Activated naive CD8-positive, alpha-beta T cell treated with anti-CD3 and anti-CD28 coated beads, Interleukin-2, amount 10 ng/mL, durations not matched to agents 7 days and 5 days (primary cell): ENCODE measurements at regions not wholly inside any gene's neighbourhood (a gene's known extent, or its start where the extent isn't known, plus 50 kb on each side); places are given as distances from the start of the nearest gene placed in this dataset.
"Not testable (repeated sequence)": the region's sequence is repeated elsewhere in the genome, so short reads cannot be mapped to it uniquely, and the experiment has no call there.

Experiments
- ATAC-seq: fragments of 150-1000 bp; cut with Tn5 transposase; one replicate; pipeline ENCODE4 v1.10.0; 2021; ENCODE audit warnings: low read depth, moderate library complexity
- POLR2A ChIA-PET: fragments of 350-600 bp; sonication (Branson Sonifier 250); formaldehyde crosslinking; loops from one replicate; lab custom pipeline; 2021; ENCODE audit warnings: antibody characterized with exemption; lab: Charles Lee
- DNase-seq: peaks from one replicate; pipeline ENCODE4 v3.0.0; 2021
- H3K27ac Mint-ChIP-seq: one replicate; pipeline ENCODE4 v1.8.0; 2022; ENCODE audit warnings: mild to moderate bottlenecking, mixed read lengths
- H3K27me3 Mint-ChIP-seq: one replicate; pipeline ENCODE4 v1.8.0; 2022; ENCODE audit warnings: mild to moderate bottlenecking, moderate library complexity, mixed read lengths
- H3K36me3 Mint-ChIP-seq: one replicate; pipeline ENCODE4 v1.8.0; 2021; ENCODE audit warnings: mild to moderate bottlenecking, mixed read lengths
- H3K4me1 Mint-ChIP-seq: one replicate; pipeline ENCODE4 v1.8.0; 2021; ENCODE audit warnings: mixed read lengths
- H3K4me3 Mint-ChIP-seq: one replicate; pipeline ENCODE4 v1.8.0; 2022; ENCODE audit warnings: mild to moderate bottlenecking, moderate library complexity, mixed read lengths
- H3K9me3 Mint-ChIP-seq: one replicate; pipeline ENCODE4 v1.8.0; 2021; ENCODE audit warnings: mixed read lengths

- DNase-seq (no peak), ATAC-seq (no peak)
- peaks cover 18% of the 10 kb centered on the region for H3K27me3 Mint-ChIP-seq
- H3K36me3 Mint-ChIP-seq: no peaks in the 10 kb centered on the region
- H3K4me1 Mint-ChIP-seq: peaks cover 3% of the 10 kb centered on the region
- no peak overlapping the region for H3K4me3 Mint-ChIP-seq
- peaks cover 2% of the 10 kb centered on the region for H3K9me3 Mint-ChIP-seq
- POLR2A ChIA-PET: no interaction called here
- H3K27ac Mint-ChIP-seq: no peak overlapping the region
Observed at GRCh38 chr10:123278445-123278844, 124.2 kb downstream of the BUB3 start.

- ATAC-seq, H3K36me3 Mint-ChIP-seq, POLR2A ChIA-PET, H3K4me1 Mint-ChIP-seq, H3K9me3 Mint-ChIP-seq, H3K27ac Mint-ChIP-seq, H3K4me3 Mint-ChIP-seq, DNase-seq, H3K27me3 Mint-ChIP-seq: not testable (repeated sequence)
Observed at GRCh38 chr10:123283371-123283770, 129.2 kb downstream of the BUB3 start.

- Mint-ChIP-seq H3K27ac (no peak overlapping the region), H3K9me3 (no peaks in the 10 kb centered on the region), H3K4me1 (peaks cover 2% of the 10 kb centered on the region), H3K36me3 (peaks cover 1% of the 10 kb centered on the region), H3K27me3 (no peaks in the 10 kb centered on the region), H3K4me3 (no peak overlapping the region)
- ATAC-seq (no peak), DNase-seq (no peak)
- POLR2A ChIA-PET: no interaction called here
Observed at GRCh38 chr10:123284022-123284421, 129.8 kb downstream of the BUB3 start.

GRCh38 chr10:123287594-123288247, 133.5 kb downstream of the BUB3 start:
- Mint-ChIP-seq H3K4me1 (peaks cover 2% of the 10 kb centered on the region), H3K4me3 (no peak overlapping the region), H3K27ac (no peak overlapping the region), H3K27me3 (no peaks in the 10 kb centered on the region), H3K36me3 (peaks cover 4% of the 10 kb centered on the region), H3K9me3 (peaks cover 7% of the 10 kb centered on the region)
- DNase-seq (no peak), ATAC-seq (peak; percentile 82)
- POLR2A ChIA-PET: no interaction called here

- POLR2A ChIA-PET: no interaction called here
- H3K27ac Mint-ChIP-seq: no peak overlapping the region
- H3K4me1 Mint-ChIP-seq: peaks cover 2% of the 10 kb centered on the region
- ATAC-seq (no peak), DNase-seq (no peak)
- H3K9me3 Mint-ChIP-seq: peaks cover 7% of the 10 kb centered on the region
- no peaks in the 10 kb centered on the region for H3K27me3 Mint-ChIP-seq
- no peak overlapping the region for H3K4me3 Mint-ChIP-seq
- H3K36me3 Mint-ChIP-seq: peaks cover 3% of the 10 kb centered on the region
Observed at GRCh38 chr10:123289432-123289831, 135.2 kb downstream of the BUB3 start.

- peaks cover 2% of the 10 kb centered on the region for H3K36me3 Mint-ChIP-seq
- POLR2A ChIA-PET: no interaction called here
- H3K27ac Mint-ChIP-seq: no peak overlapping the region
- no peak overlapping the region for H3K4me3 Mint-ChIP-seq
- H3K4me1 Mint-ChIP-seq: no peaks in the 10 kb centered on the region
- ATAC-seq (no peak), DNase-seq (no peak)
- peaks cover 2% of the 10 kb centered on the region for H3K27me3 Mint-ChIP-seq
- peaks cover 15% of the 10 kb centered on the region for H3K9me3 Mint-ChIP-seq
Observed at GRCh38 chr10:123294109-123294508, 139.9 kb downstream of the BUB3 start.

GRCh38 chr10:123294886-123295285, 140.7 kb downstream of the BUB3 start:
- H3K27me3 Mint-ChIP-seq: peaks cover 2% of the 10 kb centered on the region
- H3K4me1 Mint-ChIP-seq: no peaks in the 10 kb centered on the region
- peaks cover 2% of the 10 kb centered on the region for H3K36me3 Mint-ChIP-seq
- DNase-seq: no peak
- no peak overlapping the region for H3K27ac Mint-ChIP-seq
- peaks cover 13% of the 10 kb centered on the region for H3K9me3 Mint-ChIP-seq
- no peak overlapping the region for H3K4me3 Mint-ChIP-seq
- no peak for ATAC-seq
- POLR2A ChIA-PET: no interaction called here

GRCh38 chr10:123295644-123296043, 141.4 kb downstream of the BUB3 start:
- peaks cover 2% of the 10 kb centered on the region for H3K27me3 Mint-ChIP-seq
- POLR2A ChIA-PET: no interaction called here
- no peak for DNase-seq
- H3K36me3 Mint-ChIP-seq: no peaks in the 10 kb centered on the region
- H3K9me3 Mint-ChIP-seq: peaks cover 9% of the 10 kb centered on the region
- H3K4me1 Mint-ChIP-seq: no peaks in the 10 kb centered on the region
- ATAC-seq: no peak
- H3K4me3 Mint-ChIP-seq: no peak overlapping the region
- H3K27ac Mint-ChIP-seq: no peak overlapping the region

GRCh38 chr10:123297175-123297574, 143.0 kb downstream of the BUB3 start:
- Mint-ChIP-seq H3K27ac (no peak overlapping the region), H3K36me3 (no peaks in the 10 kb centered on the region), H3K27me3 (peaks cover 2% of the 10 kb centered on the region), H3K4me1 (no peaks in the 10 kb centered on the region), H3K4me3 (no peak overlapping the region), H3K9me3 (peaks cover 7% of the 10 kb centered on the region)
- ATAC-seq: no peak
- POLR2A ChIA-PET: no interaction called here
- DNase-seq: no peak

GRCh38 chr10:123298583-123298982, 144.4 kb downstream of the BUB3 start:
- H3K36me3 Mint-ChIP-seq: no peaks in the 10 kb centered on the region
- no peak overlapping the region for H3K4me3 Mint-ChIP-seq
- POLR2A ChIA-PET: no interaction called here
- peaks cover 7% of the 10 kb centered on the region for H3K9me3 Mint-ChIP-seq
- no peaks in the 10 kb centered on the region for H3K4me1 Mint-ChIP-seq
- DNase-seq (no peak), ATAC-seq (no peak)
- no peak overlapping the region for H3K27ac Mint-ChIP-seq
- peaks cover 2% of the 10 kb centered on the region for H3K27me3 Mint-ChIP-seq

GRCh38 chr10:123299598-123299997, 145.4 kb downstream of the BUB3 start:
- no peak for ATAC-seq
- DNase-seq: no peak
- Mint-ChIP-seq H3K4me1 (no peaks in the 10 kb centered on the region), H3K4me3 (no peak overlapping the region), H3K27me3 (peaks cover 2% of the 10 kb centered on the region), H3K27ac (no peak overlapping the region), H3K9me3 (peaks cover 7% of the 10 kb centered on the region), H3K36me3 (no peaks in the 10 kb centered on the region)
- POLR2A ChIA-PET: no interaction called here

GRCh38 chr10:123301077-123301857, 147.1 kb downstream of the BUB3 start:
- peaks cover 2% of the 10 kb centered on the region for H3K9me3 Mint-ChIP-seq
- no peak overlapping the region for H3K4me3 Mint-ChIP-seq
- H3K4me1 Mint-ChIP-seq: no peaks in the 10 kb centered on the region
- no peak overlapping the region for H3K27ac Mint-ChIP-seq
- H3K36me3 Mint-ChIP-seq: no peaks in the 10 kb centered on the region
- POLR2A ChIA-PET: no interaction called here
- ATAC-seq: no peak
- no peak for DNase-seq
- H3K27me3 Mint-ChIP-seq: no peaks in the 10 kb centered on the region

- Mint-ChIP-seq H3K4me1 (no peaks in the 10 kb centered on the region), H3K9me3 (no peaks in the 10 kb centered on the region), H3K36me3 (no peaks in the 10 kb centered on the region), H3K4me3 (no peak overlapping the region), H3K27ac (no peak overlapping the region), H3K27me3 (no peaks in the 10 kb centered on the region)
- POLR2A ChIA-PET: no interaction called here
- ATAC-seq (no peak), DNase-seq (no peak)
Observed at GRCh38 chr10:123303581-123304337, 149.6 kb downstream of the BUB3 start.
